ENCODE measurements at regions not wholly inside any gene's neighbourhood (a gene's known extent, or its start where the extent isn't known, plus 50 kb on each side); places are given as distances from the start of the nearest gene placed in this dataset.

DNA sequence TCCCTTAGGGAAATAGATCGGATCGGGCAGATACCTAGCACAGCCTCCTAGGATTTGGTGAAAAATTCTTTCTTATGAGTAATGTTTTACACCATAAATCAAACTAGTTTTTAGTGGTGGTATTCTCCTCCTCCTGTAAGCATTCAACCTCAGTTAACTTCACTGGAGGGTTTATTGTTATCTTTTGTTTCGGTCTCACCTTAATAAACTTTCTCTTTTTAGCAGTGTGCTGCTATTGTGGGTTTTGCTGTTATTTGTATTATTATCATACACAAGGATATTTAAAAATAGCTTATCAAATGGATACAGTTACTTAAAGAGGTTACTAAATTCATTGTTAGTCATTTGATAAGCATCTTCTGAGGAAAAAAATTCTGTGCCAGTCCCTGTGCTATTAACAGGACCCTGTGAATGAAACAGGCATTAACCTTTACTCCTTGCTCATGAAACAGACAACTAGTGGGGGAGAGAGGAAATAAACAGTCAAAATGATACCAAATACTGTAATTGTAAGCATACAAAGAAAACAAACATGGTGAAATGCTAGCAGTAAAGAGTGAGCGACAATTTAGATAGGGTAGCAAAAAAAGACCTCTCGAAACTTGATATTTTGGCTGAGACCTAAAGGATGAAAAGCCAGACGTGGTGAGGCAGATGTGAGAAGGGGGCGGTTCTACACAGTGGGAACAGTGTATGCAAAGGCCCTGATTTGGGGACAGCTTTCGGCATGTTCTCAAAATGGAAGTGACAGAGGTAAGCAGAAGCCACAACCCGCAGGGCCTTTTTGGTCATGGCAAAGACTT is 178.7 kb upstream of the SOX5 start:
- TF ChIP-seq EGR1 (IDR thresholded peaks at IDR 0.05; ENCODE audit: low read depth): no peak
- TF ChIP-seq SIN3A (IDR thresholded peaks at IDR 0.05; ENCODE audit: low read depth): no peak
- TF ChIP-seq, protein P1, sequence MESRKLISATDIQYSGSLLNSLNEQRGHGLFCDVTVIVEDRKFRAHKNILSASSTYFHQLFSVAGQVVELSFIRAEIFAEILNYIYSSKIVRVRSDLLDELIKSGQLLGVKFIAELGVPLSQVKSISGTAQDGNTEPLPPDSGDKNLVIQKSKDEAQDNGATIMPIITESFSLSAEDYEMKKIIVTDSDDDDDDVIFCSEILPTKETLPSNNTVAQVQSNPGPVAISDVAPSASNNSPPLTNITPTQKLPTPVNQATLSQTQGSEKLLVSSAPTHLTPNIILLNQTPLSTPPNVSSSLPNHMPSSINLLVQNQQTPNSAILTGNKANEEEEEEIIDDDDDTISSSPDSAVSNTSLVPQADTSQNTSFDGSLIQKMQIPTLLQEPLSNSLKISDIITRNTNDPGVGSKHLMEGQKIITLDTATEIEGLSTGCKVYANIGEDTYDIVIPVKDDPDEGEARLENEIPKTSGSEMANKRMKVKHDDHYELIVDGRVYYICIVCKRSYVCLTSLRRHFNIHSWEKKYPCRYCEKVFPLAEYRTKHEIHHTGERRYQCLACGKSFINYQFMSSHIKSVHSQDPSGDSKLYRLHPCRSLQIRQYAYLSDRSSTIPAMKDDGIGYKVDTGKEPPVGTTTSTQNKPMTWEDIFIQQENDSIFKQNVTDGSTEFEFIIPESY (IDR thresholded peaks at IDR 0.05; ENCODE audit: extremely low read depth, insufficient replicate concordance, low read length): no peak
- no peak for TF ChIP-seq EZH2 (IDR thresholded peaks at IDR 0.05)
- no peak for TF ChIP-seq ELF1 (IDR thresholded peaks at IDR 0.05; ENCODE audit: borderline replicate concordance, low read depth)
- TF ChIP-seq, protein P2, sequence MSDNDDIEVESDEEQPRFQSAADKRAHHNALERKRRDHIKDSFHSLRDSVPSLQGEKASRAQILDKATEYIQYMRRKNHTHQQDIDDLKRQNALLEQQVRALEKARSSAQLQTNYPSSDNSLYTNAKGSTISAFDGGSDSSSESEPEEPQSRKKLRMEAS (IDR thresholded peaks at IDR 0.05): no peak
- no peak for TF ChIP-seq ZFX (IDR thresholded peaks at IDR 0.05)
- no peak for TF ChIP-seq SRF (IDR thresholded peaks at IDR 0.05; ENCODE audit: low read depth)
- no peak for TF ChIP-seq CEBPB (IDR thresholded peaks at IDR 0.05; ENCODE audit: low read depth)
- no peak for TF ChIP-seq YY1 (IDR thresholded peaks at IDR 0.05; ENCODE audit: extremely low read depth, insufficient replicate concordance, low read depth, low read length)
- Histone ChIP-seq H3K4me3 (replicated peaks in 1 of 2; ENCODE audit: low read depth in 1 of 2, low read length in 2 of 2) (no peak overlapping the region), H3K27me3 (ENCODE audit: insufficient read depth, low read length) (no peaks in the 10 kb centered on the region), H3K36me3 (ENCODE audit: control insufficient read depth in 1 of 2, insufficient read depth in 2 of 2, low read length in 2 of 2) (no peaks in the 10 kb centered on the region), H4K20me1 (ENCODE audit: insufficient read depth) (no peaks in the 10 kb centered on the region), H2AFZ (ENCODE audit: low read depth, low read length, poor library complexity, severe bottlenecking) (no peak overlapping the region), H3K27ac (ENCODE audit: low read depth, low read length) (no peak overlapping the region), H3K4me1 (ENCODE audit: control insufficient read depth in 1 of 2, insufficient read depth in 2 of 2, low read length in 2 of 2) (no peaks in the 10 kb centered on the region), H3K4me2 (ENCODE audit: low read length) (no peak overlapping the region), H3K9me2 (ENCODE audit: insufficient read depth) (no peaks in the 10 kb centered on the region), H3K79me2 (ENCODE audit: insufficient read depth, low read length) (no peaks in the 10 kb centered on the region), H3K9ac (ENCODE audit: low read length) (no peak overlapping the region), H3K9me3 (ENCODE audit: control insufficient read depth in 1 of 2, insufficient read depth in 1 of 2, low read depth in 1 of 2, low read length in 2 of 2) (peaks cover 10 to 24% of the 10 kb centered on the region in 2 experiments; a peak in 2 of 4 replicates)
- CTCF ChIA-PET: no interaction called here
- intact Hi-C loops (cut with micrococcal nuclease): no loop called here
- POLR2A ChIA-PET: no interaction called here
- RAD21 ChIA-PET (ENCODE audit: low non-redundant PET in 1 of 2, low total read pairs in 2 of 2, uncharacterized antibody in 2 of 2, unreplicated experiment in 2 of 2): no interaction called here
- DNase-seq (ENCODE audit: low read depth, low spot score) (no peak), ATAC-seq (no peak)
- BruUV-seq (replicated peaks): no TSS peak

Measured in HCT116 (cell line).